IPS-18a (cell line): ENCODE measurements at regions not wholly inside any gene's neighbourhood (a gene's known extent, or its start where the extent isn't known, plus 50 kb on each side); places are given as distances from the start of the nearest gene placed in this dataset.

Experiments
- H3K27ac ChIP-seq: one replicate; pipeline ENCODE4 v1.5.1; 2013; ENCODE audit warnings: low read length
- H3K27me3 ChIP-seq: one replicate; pipeline ENCODE4 v1.6.1; 2013; ENCODE audit warnings: mild to moderate bottlenecking, low read length; ENCODE audit not compliant: control insufficient read depth, insufficient read depth
- H3K36me3 ChIP-seq: one replicate; pipeline ENCODE4 v1.6.1; 2013; ENCODE audit warnings: low read depth, low read length; ENCODE audit not compliant: control insufficient read depth
- H3K4me1 ChIP-seq: one replicate; pipeline ENCODE4 v1.6.1; 2013; ENCODE audit warnings: low read depth, low read length; ENCODE audit not compliant: control insufficient read depth
- H3K4me3 ChIP-seq: one replicate; pipeline ENCODE4 v1.5.1; 2013; ENCODE audit warnings: low read length
- H3K9ac ChIP-seq: one replicate; pipeline ENCODE4 v1.6.1; 2013; ENCODE audit warnings: mild to moderate bottlenecking, low read length, moderate library complexity
- H3K9me3 ChIP-seq: one replicate; pipeline ENCODE4 v1.6.1; 2013; ENCODE audit warnings: low read depth, low read length; ENCODE audit not compliant: control insufficient read depth

DNA sequence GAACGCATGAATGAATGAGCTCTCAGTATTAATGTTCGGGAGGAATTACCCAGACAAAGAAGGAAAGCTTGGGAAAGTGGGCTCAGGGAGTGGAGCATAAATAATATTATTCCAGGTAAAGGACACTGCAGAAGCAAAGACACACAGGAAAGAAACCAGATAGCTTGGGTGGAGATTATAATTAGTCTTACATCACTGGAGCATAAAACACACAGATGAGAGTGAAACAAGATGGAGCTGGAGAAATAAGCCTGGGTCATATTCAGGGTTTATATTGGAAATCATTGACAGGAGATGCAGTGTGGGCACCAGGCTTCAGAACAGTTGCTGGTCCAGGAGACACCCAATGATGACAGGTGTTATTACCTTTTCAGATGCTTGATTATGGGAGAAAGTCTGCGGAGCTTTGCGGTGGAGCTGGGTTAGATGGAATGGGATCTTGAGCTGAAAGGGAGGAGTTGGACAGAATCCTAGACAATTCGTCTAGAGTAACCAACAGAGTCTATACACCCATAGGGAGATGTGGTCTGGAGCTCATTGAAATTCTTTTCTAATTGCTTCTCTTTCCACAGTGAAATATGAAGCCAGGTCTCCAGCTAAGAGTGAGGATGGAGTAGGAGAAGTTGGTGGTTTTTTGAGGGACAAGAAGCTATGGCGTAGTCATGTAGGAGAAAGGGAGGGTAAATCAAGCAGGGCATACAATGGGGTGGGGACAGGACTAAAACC lies 227.2 kb downstream of the FAM76B start:
- Histone ChIP-seq H3K9me3 (no peaks in the 10 kb centered on the region), H3K36me3 (no peaks in the 10 kb centered on the region), H3K4me3 (no peak overlapping the region), H3K27ac (no peak overlapping the region), H3K9ac (no peak overlapping the region), H3K4me1 (no peaks in the 10 kb centered on the region), H3K27me3 (no peaks in the 10 kb centered on the region)

- Histone ChIP-seq H3K4me1 (peaks cover 8% of the 10 kb centered on the region), H3K27ac (no peak overlapping the region), H3K9me3 (no peaks in the 10 kb centered on the region), H3K4me3 (no peak overlapping the region), H3K27me3 (no peaks in the 10 kb centered on the region), H3K9ac (no peak overlapping the region), H3K36me3 (no peaks in the 10 kb centered on the region)
Measured at GRCh38 chr11:95559899-95560298, 229.7 kb downstream of the FAM76B start.

DNA sequence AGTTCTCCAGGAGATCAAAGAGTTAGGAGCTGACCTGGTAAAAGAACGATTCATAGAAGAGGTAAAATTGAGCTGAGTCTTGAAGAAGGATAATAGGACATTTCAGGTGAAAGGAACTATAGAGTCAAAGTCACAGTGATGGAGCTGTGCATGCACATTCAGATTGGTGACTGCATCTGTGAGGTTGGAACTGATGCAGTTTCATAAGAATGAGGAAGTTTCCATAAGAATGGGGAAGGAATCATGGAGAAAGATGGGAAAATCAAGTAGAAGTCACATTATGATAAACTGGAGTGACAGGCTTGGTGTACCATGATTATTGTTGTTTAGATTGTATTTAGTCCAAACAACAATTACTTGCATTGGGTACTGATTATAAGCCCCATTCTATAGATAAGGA lies 232.2 kb downstream of the FAM76B start:
- Histone ChIP-seq H3K9me3 (no peaks in the 10 kb centered on the region), H3K27ac (no peak overlapping the region), H3K4me1 (peaks cover 8% of the 10 kb centered on the region)

GRCh38 chr11:95556342-95557163 lies 233.0 kb downstream of the FAM76B start:
- Histone ChIP-seq H3K36me3 (no peaks in the 10 kb centered on the region), H3K27me3 (no peaks in the 10 kb centered on the region), H3K4me1 (peaks cover 8% of the 10 kb centered on the region), H3K9me3 (no peaks in the 10 kb centered on the region), H3K27ac (no peak overlapping the region), H3K4me3 (no peak overlapping the region), H3K9ac (no peak overlapping the region)

More for the DNA sequence above, 232.2 kb downstream of the FAM76B start:
- no peaks in the 10 kb centered on the region for H3K27me3 ChIP-seq
- H3K36me3 ChIP-seq: no peaks in the 10 kb centered on the region
- H3K4me3 ChIP-seq: no peak overlapping the region
- no peak overlapping the region for H3K9ac ChIP-seq

DNA sequence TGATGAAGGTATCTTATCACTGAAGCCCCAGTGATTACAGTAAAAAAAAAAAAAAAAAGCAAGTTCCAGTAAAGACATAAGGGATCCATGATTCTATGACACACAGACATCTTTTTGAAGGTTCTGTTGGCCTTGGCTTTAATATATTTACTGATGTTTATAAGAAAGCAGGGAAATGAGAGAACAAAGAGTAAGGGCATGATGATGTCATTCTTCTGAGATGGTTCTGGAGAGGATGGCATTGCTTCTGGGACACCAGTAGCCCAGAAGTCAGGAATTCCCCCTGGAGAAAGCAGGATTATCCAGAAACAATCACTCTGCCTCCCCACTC lies 233.6 kb downstream of the FAM76B start:
- H3K27me3 ChIP-seq: no peaks in the 10 kb centered on the region
- H3K27ac ChIP-seq: no peak overlapping the region
- no peaks in the 10 kb centered on the region for H3K36me3 ChIP-seq
- H3K4me3 ChIP-seq: no peak overlapping the region
- H3K9ac ChIP-seq: no peak overlapping the region
- no peaks in the 10 kb centered on the region for H3K9me3 ChIP-seq
- H3K4me1 ChIP-seq: peaks cover 8% of the 10 kb centered on the region

DNA sequence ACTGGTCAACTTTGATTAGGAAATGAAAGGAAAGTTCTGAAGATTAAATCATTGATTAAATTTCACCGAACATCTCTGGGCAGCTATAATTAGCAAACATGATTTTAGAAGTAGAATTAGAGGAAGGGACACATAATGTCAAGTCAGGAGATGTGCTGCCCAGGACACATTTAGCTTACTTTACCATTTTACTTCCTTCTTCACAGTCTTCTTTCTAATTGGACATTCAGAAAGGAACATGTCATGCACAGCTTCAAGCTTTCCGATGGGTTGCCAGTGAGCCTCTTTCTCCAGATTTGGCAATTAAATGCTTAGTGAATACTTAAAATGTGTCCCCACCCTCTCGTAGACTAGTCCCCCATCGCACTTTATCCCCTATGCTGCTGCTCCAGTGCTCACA lies 234.7 kb downstream of the FAM76B start:
- Histone ChIP-seq H3K27ac (no peak overlapping the region), H3K27me3 (no peaks in the 10 kb centered on the region), H3K4me1 (peaks cover 8% of the 10 kb centered on the region), H3K9ac (no peak overlapping the region), H3K36me3 (no peaks in the 10 kb centered on the region), H3K9me3 (no peaks in the 10 kb centered on the region), H3K4me3 (no peak overlapping the region)

DNA sequence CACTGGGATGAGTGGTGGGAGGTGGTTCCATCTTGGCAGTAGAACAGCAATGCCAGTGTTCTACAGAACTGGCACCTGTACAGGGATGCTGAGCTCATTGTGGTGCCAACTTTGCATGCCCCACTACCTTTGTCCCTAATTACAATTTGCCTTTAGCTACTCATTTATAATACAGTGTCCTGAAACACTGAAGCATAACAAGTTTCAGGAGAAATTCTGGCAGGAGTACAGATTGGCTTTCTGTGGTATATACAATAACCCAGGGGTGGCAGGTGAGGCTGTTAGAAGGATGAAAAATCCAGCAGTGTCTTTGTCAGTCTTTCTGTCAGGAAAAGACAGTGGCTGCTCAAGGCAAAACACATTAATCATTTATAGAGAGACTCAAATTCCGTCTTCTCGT lies 240.3 kb downstream of the FAM76B start:
- Histone ChIP-seq H3K36me3 (no peaks in the 10 kb centered on the region), H3K4me1 (no peaks in the 10 kb centered on the region), H3K27me3 (no peaks in the 10 kb centered on the region), H3K9me3 (no peaks in the 10 kb centered on the region), H3K4me3 (no peak overlapping the region), H3K9ac (no peak overlapping the region), H3K27ac (no peak overlapping the region)

- H3K36me3 ChIP-seq: no peaks in the 10 kb centered on the region
- H3K9me3 ChIP-seq: no peaks in the 10 kb centered on the region
- no peak overlapping the region for H3K9ac ChIP-seq
- H3K27me3 ChIP-seq: no peaks in the 10 kb centered on the region
- H3K4me3 ChIP-seq: no peak overlapping the region
- no peak overlapping the region for H3K27ac ChIP-seq
- no peaks in the 10 kb centered on the region for H3K4me1 ChIP-seq
Measured at GRCh38 chr11:95548416-95548815, 241.2 kb downstream of the FAM76B start.

DNA sequence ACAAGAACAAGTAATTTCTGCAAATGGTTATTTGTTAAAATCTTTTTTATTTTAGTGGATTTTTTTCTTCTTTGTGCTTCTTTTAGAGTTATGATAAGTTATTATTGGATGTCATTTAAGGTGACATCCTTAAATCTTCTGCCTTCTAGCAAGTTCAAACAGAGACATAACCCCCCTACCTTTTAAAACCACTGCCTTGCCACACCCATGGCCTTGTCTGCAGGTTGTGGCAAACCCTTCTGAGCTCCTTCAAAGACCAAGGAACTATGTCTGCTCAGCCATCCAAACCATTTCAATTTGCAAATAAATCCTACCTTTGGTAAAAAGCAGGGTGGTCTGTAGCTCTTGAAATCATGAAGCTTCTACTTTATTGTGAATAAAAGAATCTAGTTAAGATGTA lies 241.6 kb downstream of the FAM76B start:
- Histone ChIP-seq H3K4me1 (no peaks in the 10 kb centered on the region), H3K9ac (no peak overlapping the region), H3K27me3 (no peaks in the 10 kb centered on the region), H3K9me3 (no peaks in the 10 kb centered on the region), H3K4me3 (no peak overlapping the region), H3K27ac (no peak overlapping the region), H3K36me3 (no peaks in the 10 kb centered on the region)

DNA sequence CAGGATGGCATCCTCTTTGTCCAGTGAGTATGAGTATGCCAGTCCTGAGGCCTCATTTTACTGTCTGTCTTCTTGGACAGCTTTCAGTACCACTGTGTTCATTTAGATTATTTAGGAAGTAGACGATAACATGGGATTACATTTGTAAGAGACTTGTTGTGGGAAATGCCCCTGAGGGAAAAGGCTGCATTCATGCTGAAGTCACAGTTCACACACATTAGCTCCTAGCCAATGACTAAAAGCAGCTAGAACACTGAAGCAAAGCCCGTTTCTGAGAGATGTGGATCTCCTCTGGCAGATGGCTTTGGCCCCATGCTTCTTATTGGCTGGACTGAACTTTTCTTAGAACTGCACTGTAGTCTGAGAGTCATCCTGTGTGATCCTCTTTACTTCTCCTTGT lies 242.4 kb downstream of the FAM76B start:
- no peaks in the 10 kb centered on the region for H3K27me3 ChIP-seq
- no peak overlapping the region for H3K4me3 ChIP-seq

GRCh38 chr11:95545116-95545875 lies 244.3 kb downstream of the FAM76B start:
- no peaks in the 10 kb centered on the region for H3K27me3 ChIP-seq
- H3K4me3 ChIP-seq: no peak overlapping the region
- H3K27ac ChIP-seq: no peak overlapping the region
- H3K9ac ChIP-seq: no peak overlapping the region
- no peaks in the 10 kb centered on the region for H3K4me1 ChIP-seq
- H3K36me3 ChIP-seq: no peaks in the 10 kb centered on the region
- H3K9me3 ChIP-seq: no peaks in the 10 kb centered on the region

More for the DNA sequence above, 242.4 kb downstream of the FAM76B start:
- no peaks in the 10 kb centered on the region for H3K4me1 ChIP-seq
- H3K27ac ChIP-seq: no peak overlapping the region
- no peaks in the 10 kb centered on the region for H3K9me3 ChIP-seq
- no peaks in the 10 kb centered on the region for H3K36me3 ChIP-seq
- no peak overlapping the region for H3K9ac ChIP-seq
